Lower leg skin (tissue), 4 donors: ENCODE measurements at regions not wholly inside any gene's neighbourhood (a gene's known extent, or its start where the extent isn't known, plus 50 kb on each side); places are given as distances from the start of the nearest gene placed in this dataset.

Experiments
- DNase-seq, 2 donors: peaks; one replicate each; pipeline ENCODE4 v3.0.0-alpha.2; 2019; ENCODE audit warnings: low spot score in 2 of 2
- H3K4me3 ChIP-seq: fragments of 200-600 bp; sonication (generic); 2 replicates; pipeline ENCODE4 v1.5.1; 2017; ENCODE audit warnings: mild to moderate bottlenecking, low read depth; ENCODE audit not compliant: poor library complexity, severe bottlenecking
- POLR2A ChIP-seq, 2 donors: fragments of 450-650 bp; IDR thresholded peaks; one replicate each; pipeline ENCODE4 v1.6.1; 2016 to 2017; ENCODE audit warnings: antibody characterized with exemption in 2 of 2, mild to moderate bottlenecking in 1 of 2, moderate library complexity in 1 of 2
- WGBS, 2 donors: methylation state at CpG; one replicate each; pipeline ENCODE4 v1.1.5; 2018; 5-methylcytosine and 5-hydroxymethylcytosine counted together
- intact Hi-C: fragments of 100-400 bp; cut with DNase I; formaldehyde crosslinking; loops from one replicate; pipeline ENCODE4 v1.15.0; 2023; ENCODE audit warnings: low total_unique reads
- TF ChIP-seq, protein P1 (sequence below), 3 donors: fragments of 450-650 bp; IDR thresholded peaks; one replicate each; pipeline ENCODE4 v1.5.1; 2016; ENCODE audit warnings: antibody characterized with exemption in 3 of 3, mild to moderate bottlenecking in 3 of 3, moderate library complexity in 2 of 3

DNA sequence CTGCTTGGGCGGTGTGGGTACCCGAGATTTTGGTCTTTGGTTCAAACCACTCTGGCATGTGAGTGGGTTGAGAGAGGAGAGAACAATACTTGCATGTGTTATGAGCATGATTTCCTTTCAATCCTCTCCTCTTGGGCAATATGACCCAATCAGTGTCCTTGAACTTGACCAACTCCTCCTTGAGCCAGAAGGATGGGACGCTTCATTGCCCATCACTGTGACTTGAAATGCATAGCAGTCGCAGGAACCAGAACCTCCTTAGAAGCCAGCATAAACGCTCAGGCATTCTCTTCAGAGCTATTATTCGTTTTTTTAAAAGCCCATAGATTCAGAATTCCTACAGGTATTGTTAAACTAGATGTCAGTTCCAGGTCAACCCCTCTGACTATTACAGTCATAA is 367.4 kb downstream of the HAPSTR1 start:
- H3K4me3 ChIP-seq = no peak overlapping the region
- WGBS, 2 donors = 77 to 82% methylated on average over 6 of the region's 6 CpGs
- no peak for DNase-seq
- intact Hi-C loops = no loop called here
- TF ChIP-seq, protein P1, sequence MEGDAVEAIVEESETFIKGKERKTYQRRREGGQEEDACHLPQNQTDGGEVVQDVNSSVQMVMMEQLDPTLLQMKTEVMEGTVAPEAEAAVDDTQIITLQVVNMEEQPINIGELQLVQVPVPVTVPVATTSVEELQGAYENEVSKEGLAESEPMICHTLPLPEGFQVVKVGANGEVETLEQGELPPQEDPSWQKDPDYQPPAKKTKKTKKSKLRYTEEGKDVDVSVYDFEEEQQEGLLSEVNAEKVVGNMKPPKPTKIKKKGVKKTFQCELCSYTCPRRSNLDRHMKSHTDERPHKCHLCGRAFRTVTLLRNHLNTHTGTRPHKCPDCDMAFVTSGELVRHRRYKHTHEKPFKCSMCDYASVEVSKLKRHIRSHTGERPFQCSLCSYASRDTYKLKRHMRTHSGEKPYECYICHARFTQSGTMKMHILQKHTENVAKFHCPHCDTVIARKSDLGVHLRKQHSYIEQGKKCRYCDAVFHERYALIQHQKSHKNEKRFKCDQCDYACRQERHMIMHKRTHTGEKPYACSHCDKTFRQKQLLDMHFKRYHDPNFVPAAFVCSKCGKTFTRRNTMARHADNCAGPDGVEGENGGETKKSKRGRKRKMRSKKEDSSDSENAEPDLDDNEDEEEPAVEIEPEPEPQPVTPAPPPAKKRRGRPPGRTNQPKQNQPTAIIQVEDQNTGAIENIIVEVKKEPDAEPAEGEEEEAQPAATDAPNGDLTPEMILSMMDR (IDR thresholded peaks at IDR 0.05) = no peak
- TF ChIP-seq POLR2A (IDR thresholded peaks at IDR 0.05) = no peak

DNA sequence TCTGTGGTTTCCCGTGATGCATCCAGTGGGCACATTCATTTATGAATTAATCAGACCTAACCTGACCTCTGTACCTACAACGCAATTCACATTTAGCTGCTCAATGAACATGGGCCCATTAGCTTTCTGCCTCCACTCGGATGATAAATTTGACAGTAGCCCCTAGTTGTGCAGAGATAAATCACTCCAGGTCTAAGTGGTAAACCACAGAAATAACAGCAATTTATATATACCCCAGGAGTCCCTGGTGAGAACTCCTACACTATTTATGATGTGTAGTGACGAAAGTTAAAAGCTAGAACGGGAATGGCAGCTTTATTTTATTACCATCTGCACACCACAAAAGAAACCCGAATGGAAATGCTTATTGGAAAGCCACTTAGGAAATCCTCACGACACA is 371.5 kb downstream of the HAPSTR1 start:
- DNase-seq = no peak
- WGBS, 2 donors = 45 to 56% methylated on average over 7 of the region's 7 CpGs
- intact Hi-C loops = no loop called here
- TF ChIP-seq, protein P1 (IDR thresholded peaks at IDR 0.05) = no peak
- no peak for TF ChIP-seq POLR2A (IDR thresholded peaks at IDR 0.05)
- no peak overlapping the region for H3K4me3 ChIP-seq

DNA sequence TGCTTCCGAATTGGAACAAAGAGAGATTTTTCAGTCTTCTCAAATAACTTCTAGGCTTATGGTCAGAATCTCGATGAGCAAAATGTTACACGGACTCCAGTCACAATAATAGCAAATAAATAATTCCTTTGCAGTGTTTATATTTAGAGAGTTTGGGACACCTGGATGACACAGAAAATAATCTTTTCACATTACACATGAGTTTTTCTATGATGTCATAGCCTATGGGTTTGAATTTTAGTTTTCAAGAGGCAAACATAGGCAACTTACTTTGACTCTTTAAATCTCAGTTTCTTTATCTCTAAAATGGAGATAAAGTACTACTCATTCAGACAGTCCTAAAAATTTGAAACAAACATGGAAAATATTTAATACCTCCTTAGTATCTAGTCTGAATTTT is 372.0 kb downstream of the HAPSTR1 start:
- intact Hi-C loops = no loop called here
- no peak overlapping the region for H3K4me3 ChIP-seq
- 68 to 73% methylated on average over 3 of the region's 3 CpGs for WGBS, 2 donors
- TF ChIP-seq, protein P1 (IDR thresholded peaks at IDR 0.05) = no peak
- TF ChIP-seq POLR2A (IDR thresholded peaks at IDR 0.05) = no peak
- no peak for DNase-seq

DNA sequence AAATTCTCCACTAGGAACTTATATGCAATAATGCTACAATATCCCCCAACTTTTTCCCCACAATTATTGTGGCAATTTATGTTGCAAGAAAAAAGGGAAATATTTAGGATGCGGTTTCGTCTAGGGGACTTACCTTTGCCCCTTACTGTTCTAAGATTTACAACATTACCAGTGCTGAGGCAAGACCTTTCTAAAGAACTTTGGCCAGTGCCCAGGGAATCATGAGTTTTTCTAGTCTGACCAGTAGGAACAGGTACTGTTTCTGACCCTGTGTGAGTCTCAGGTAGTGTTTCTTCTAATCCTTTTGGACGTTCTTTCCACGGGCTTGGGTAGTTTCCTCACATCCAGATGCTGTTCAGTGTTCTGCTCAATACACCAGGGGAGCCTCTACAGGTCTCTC is 373.7 kb downstream of the HAPSTR1 start:
- no peak for TF ChIP-seq POLR2A (IDR thresholded peaks at IDR 0.05)
- intact Hi-C loops = no loop called here
- WGBS, 2 donors = 76 to 81% methylated on average over 4 of the region's 4 CpGs
- no peak for DNase-seq
- no peak overlapping the region for H3K4me3 ChIP-seq

DNA sequence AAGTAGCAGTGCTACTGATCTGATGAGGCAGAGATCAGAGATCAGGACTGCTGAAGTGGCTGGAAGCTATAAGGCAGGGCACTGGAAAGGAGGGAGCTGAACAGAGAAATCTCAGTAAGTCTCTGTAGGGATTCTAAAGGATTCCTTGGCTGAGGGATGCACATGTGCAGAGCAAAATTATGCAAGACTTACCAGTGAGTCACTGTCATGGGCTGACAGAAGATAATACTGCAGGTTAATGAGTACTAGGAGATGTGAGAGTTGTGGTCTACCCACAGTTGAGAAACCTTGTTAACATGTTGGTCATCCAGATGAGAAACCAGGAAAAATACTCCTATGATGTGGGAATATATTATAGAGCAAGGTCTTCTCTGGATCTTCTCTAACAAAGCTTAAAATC is 378.1 kb downstream of the HAPSTR1 start:
- DNase-seq = no peak
- no peak for TF ChIP-seq POLR2A (IDR thresholded peaks at IDR 0.05)
- TF ChIP-seq, protein P1 (IDR thresholded peaks at IDR 0.05) = no peak
- H3K4me3 ChIP-seq = no peak overlapping the region
- intact Hi-C loops = no loop called here

DNA sequence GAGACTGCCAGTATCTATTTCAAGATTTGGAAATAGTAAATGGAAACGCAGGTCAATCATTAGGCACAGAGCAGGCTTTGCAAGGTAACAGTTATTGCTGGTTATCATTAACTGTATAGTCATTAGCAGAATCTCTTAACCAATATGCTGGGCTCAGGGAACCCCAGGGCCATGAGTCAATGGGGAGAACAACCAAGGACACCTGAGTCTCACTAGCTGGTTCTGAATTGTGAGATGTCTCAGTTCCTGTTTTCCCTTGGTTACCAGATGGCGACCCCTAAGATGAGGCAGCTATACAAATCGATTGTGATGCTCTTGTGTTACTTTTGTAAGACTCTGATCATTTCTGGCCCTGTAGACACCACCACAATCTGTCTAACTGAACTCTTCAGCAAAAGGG is 385.3 kb downstream of the HAPSTR1 start:
- intact Hi-C loops = no loop called here
- DNase-seq = no peak
- TF ChIP-seq POLR2A (IDR thresholded peaks at IDR 0.05) = no peak
- TF ChIP-seq, protein P1 (IDR thresholded peaks at IDR 0.05) = no peak
- H3K4me3 ChIP-seq = no peak overlapping the region
- 86 to 87% methylated on average over 3 of the region's 3 CpGs for WGBS, 2 donors
